Colon (tissue), 2 donors: ENCODE measurements at regions not wholly inside any gene's neighbourhood (a gene's known extent, or its start where the extent isn't known, plus 50 kb on each side); places are given as distances from the start of the nearest gene placed in this dataset.

Experiments used
- FAIRE-seq: peaks from 2 replicates; lab custom pipeline; 2012; peaks lifted over from hg19 to GRCh38; lab: Jason Lieb, UNC
- donor health status: control.
- donor health status: control.

DNA sequence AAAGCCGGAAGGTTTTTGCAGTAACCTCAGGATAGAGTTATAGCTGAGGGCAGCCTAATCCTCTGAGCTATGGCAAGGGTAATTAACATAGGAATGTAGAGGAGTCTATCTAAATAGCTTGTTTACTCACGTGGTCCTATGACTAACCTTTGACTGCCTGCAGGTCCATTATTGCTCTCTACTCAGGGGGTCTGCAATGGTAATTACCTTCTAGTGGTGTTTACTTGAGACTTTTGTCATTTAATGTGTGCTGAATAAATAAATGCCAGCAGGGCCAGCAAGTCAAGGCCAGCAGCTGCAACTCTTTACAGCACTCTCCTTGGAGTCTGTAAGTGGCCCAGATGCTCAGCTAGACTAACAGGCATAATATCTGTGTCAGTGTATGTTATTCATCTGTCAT, 212.7 kb upstream of the FMR1 start:
- FAIRE-seq: no peak

DNA sequence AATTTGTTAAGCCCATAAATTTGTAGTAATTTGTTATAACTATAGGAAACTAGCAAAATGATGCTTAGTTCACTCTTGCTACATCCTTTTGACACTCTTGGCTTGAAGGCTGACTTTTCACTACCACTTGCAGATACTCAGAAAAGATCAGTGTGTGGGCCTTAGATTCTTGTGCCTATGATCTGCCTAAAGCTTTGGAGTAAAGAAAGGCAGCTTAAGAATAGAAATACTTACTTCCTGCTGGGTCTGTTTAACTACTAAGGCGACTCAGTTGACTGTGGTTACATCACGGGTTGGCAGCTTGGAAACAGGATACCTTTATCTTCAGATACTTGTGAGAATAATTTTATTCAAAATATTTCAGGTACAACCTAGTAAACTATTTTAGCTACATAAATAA, 201.4 kb upstream of the FMR1 start:
- FAIRE-seq: no peak

DNA sequence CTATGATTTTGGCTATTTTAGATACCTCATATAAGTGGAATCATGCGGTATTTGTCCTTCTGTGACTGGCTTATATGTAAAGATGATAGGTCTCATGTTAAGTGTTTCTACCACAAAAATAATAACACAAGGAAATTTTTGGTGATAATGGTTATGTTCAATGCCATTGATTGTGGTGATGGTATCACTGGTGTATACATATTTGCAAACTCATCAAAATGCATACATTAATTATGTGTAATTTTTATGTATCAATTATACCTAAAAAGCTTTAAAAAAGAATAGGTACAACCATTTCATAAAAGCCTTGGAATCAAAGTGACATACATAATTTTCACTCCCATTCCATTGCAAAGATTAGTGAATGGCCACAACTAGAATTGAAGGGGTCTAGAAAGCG, 178.3 kb upstream of the FMR1 start:
- peak; percentile 18 for FAIRE-seq

DNA sequence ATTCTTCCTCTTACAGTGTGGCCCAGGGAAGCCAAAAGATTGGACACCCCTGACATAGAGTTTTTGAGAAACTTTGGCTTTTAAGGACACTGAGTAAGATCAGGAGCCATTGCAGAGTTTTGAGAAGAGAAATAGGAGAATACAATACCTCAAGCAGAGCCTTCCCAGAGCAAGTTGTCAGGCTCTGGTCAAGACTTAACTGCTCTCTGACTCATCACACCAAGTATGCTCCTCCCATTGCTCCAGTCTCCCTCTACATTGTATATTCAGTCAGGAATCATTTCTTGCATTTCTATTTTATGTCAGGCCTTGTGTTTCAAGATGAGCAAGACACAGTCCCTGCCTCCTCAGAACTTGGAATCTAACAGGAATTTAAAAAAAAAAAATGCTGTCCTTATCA, 176.4 kb upstream of the FMR1 start:
- FAIRE-seq: peak; percentile 21

DNA sequence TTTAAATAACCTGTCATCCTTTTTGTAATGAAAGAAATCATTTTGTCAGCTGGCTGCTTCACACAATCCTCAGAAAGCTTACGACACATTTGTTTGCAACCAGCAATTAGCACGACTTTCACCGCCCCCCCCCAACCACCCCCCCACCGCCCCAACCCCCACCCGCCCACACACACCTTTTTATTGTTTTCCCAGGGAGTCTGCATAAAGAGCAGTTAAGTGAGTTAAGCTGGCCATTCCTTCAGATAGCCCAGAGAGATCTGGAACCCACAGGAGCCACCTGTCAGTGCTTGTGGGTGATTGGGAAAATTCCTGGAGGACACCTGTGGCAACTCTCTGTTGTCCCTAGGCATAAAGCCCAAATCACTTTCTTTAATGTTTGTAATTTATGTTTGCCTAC, 175.7 kb upstream of the FMR1 start:
- FAIRE-seq: no peak

DNA sequence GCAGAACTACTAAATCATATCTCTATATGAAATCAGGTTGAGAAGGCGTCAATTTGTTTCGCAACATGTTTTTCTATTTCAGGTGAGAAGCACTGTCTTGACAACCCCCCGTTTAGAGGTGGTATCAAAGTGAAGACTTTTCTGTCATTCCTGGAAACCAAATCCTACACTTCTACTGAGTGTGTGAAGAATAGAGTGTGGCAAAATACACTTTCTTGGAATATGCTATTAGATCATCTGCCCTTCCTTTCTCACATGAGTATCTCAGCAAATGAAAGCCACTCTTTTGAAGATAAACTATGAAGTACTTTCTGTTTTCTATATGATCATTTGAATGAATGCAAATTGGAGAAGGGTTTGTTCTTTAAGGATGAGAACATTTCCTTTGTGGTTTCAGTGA, 174.0 kb upstream of the FMR1 start:
- FAIRE-seq: no peak

DNA sequence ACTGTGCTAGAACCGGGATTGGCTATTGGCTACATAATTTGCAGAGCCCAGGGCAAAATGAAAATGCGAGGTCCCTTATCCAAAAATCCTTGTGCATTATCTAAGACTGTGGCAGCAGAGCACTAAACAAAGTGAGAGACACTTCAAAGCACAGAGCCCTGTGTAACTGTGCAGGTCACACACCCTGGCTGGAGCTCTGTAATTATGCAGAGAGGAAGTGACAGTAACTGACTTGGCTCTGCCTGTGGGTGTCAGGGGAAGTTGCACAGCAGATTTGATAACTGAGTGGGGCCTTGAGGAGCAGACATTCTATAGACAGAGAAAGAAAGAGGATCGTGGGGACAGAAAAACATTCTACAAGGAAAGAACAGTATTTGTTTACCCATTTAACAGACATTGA, 173.5 kb upstream of the FMR1 start:
- no peak for FAIRE-seq

DNA sequence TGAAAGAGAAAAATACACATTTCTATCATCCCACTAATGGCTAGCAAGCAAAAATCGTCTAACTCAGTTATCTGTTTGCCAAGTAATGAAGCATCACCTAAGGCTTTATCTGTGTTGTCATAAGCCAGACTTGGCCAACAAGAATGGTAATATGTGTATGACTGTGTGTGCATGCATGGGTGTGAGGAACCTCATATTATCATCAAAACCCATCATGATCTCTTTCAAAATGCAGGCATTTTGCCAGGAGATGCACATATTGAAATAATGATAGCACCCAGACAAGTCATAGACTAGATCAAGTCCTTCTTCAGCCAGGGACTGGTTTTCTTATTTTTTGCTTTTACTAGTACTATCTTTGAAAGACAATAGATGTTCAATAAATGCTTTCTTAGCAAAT, 172.5 kb upstream of the FMR1 start:
- no peak for FAIRE-seq

DNA sequence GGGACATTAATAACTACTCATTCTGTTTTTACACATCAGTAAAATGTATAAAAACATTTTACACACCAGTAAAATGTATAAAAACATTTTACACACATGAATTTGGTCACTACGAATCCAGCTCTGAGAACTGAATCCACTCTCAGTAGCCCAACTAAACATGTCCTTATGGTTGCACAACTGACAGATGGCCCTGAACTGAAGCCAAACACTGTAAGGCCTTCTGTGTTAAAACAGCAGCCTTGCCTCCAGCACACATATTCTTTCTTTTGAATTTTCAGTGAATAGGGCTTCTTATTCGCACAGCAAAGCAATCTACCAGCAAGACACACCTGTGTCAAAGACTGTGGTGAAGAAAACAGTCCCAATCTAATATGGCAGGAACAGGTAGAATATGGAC, 169.9 kb upstream of the FMR1 start:
- FAIRE-seq: no peak

DNA sequence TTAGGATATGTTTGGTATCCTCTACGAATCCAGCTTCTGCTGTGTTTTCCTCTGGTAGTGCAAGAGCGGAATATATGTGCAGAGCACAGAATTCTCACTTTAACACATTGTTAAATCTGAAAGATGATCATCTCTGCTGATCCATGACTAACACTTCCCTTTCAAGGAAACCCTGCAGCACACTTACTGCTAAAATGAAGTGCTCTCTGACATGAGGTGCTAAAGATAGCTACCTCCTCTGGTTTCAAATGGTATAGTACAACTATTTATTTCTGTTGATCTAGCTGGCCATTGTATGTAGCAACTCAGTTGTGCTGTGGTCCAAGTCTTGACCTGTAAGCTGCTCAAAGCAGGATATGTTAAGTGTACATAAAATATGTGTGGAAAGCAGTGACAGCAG, 162.4 kb upstream of the FMR1 start:
- FAIRE-seq: no peak

DNA sequence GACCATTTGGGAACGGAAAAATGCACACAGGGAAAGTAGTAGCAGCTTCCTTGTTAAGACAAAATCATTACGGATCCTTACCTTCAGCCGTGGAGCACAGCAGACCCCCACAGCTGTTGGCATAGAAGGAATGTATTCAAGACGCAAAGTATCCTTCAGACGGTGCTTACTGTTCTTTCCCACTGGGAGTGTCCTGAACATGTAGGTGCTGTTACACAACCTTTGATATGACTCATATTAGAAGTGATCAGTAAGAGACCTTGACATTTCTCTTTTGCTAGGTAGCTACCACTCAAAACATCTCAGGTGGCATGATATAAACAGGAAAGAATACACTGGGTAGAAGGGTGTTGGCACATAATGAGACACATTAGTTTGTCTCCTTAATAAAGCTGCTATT, 154.0 kb upstream of the FMR1 start:
- FAIRE-seq: no peak

DNA sequence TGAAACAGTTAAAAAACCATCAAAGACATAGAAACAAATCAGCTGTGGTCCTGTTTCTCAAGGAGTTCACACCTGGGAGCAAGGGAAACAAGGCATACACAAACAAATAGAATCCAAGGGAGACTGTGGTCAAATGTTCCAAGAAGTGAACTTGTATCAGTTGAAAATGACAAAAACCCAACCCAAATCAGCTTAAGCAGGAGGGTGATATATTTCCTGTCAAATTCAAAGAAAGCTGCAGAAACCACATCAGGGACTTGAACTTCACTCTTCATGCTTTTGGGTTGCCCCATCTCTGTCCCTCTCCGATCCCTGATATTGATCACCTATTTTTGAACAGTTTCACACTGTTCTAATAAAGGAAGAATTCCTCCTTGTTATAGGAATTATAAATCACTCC, 148.6 kb upstream of the FMR1 start:
- FAIRE-seq: no peak

DNA sequence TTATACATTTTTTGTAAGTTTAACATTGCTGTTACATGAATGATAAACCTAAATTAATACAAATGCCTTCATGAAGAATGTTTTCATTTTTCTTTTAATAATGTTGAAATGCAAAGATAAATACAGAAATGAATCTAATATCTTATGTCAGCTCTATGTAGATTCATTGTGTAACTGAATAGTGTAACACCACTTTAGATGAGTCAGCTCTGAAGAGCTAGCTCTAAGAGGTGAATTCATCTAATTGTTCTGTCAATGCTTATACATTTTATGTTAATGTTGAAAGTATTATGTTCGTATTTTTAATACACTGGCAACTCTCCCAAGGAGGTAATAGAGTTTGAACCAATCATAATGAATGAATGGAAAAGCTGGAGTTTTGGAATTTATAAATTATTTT, 146.9 kb upstream of the FMR1 start:
- FAIRE-seq: peak; percentile 87

DNA sequence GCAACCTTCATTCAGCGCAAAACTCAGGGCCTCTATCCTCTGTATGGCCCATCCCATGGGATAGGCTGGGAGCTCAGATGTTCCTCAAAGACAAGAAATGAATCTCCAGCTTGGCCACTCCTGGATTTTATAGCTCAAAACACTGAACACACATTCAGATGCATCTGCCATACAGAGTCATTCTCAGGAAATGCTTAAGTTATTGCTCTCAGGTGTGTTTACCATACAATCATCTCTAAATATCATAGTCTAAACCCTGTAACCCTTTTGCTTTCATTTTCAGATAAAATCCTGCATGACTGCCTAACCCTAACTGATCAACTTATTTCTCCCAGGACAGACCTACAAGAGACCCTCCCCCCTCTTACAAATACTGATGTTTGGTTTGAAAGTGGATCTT, 140.9 kb upstream of the FMR1 start:
- peak; percentile 65 for FAIRE-seq

DNA sequence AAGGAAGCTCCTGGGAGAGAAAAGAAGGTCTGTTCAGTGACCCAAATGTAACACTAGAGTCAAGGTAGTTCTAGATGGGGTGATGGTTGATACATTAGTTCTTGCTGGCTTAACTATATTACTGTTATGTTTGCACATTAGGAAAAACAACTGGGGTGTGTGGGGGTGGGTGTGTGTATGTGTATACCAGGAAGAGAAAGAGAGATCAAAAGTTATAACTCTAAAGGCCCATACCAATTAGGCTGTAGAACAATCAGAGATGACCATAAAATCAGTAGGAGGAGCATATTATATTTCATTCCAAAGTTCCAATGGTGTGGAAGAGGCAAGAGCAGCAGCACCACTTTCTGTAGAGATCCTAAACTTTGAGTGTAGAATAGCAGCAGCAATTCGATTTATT, 134.7 kb upstream of the FMR1 start:
- FAIRE-seq: peak; percentile 64

DNA sequence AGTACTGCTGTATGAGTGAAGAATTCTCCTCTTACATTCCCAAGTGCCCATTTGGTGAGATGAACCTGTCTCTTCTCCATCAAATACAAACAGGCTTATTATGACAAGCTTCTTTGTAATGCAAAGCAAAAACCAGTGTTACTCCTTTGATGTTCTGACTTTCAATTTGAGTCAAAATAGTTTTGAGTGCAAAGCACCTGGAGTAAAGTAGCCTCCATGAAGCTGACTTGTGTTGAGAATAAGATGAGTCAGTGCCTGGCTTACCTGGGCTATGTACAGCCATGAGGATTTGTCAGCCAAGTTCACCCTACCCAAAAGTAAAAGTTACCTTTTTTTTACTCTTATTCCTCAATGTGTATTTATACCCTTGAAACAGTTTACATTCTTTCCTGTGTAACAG, 132.5 kb upstream of the FMR1 start:
- FAIRE-seq: no peak

DNA sequence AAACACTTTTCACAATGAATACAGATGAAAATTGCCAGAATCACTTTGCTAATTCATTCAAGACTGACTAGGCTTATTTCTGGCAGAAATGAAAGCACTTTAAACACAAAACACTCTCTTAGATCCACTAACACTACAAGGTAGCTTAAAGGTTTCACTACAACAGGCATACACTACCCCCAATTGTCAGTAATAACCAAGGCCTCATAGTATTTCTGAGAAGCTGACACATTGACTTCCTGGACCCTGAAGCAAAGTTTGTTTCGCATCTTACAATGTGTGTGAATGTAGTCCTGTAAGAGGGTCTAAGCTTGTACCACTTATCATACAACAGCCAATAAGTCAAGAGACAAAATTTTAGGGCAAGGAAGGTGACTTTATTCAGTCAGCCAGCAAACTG, 129.9 kb upstream of the FMR1 start:
- no peak for FAIRE-seq

DNA sequence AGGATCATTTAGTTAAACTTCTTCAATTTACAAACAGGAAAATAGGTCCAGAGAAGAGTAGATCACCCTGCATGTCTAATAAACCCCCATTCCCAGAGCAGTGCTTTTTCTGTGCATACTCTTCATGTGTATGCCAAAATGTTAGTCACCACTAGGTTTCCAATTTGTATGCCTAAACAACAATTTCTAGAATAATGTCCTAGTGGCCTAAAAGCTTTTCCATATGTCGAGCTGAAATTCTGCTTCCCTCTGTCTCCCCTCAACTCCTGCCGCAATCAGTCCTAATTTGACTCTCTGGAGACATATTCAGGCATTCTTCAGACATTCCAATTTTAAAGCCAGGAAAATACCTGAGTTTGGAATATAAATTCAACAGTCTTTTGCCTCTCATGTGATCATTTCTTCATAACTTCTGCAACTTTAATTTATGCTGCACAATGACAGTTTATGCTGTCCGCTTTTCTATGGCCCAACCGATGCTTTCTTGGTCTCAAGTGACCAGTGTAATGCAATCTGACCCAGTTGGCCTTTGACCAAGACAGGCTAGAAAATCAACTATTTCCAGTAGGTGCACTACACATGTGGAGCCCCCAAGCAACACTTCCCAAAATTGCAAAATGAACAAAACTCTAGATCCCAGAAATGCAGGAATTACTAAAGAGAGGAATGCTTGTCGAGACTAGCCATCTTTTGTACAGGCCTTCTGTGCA, 122.9 kb upstream of the FMR1 start:
- no peak for FAIRE-seq

DNA sequence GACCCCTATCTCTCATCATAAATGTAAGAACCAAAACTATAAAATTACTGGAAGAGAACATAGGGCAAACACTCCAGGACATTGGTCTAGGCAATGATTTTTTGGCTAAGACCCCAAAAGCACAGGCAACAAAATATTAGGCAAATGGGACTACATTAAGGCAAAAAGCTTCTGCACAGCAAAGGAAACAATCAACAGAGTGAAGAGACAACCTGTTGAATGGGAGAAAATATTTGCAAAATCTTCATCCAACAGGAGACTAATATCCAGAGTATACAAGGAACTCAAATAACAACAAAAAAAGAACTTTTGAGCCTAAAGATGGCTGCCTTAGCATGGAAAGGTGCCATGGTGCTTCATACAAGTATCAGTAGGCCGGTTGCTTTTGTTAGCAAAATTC, 111.1 kb upstream of the FMR1 start:
- FAIRE-seq: no peak

DNA sequence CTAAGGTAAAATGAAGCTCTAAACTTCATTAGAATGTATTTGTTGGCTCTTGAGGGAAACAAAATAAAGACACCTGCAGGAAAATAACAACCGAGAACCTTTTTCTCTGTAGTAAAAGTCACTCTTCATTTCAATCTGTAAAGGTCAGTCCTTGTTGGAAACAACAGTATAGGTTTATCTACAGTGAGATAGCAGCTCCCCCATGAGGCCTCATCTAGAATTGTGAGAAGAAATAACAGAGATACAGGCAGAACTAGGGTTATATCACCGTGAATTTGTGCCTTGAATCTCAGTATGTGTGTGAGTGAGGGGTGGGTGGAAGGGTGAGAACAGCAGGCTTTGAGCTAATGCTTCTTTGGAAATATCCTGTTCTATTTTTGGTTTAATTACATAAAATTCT, 107.8 kb upstream of the FMR1 start:
- FAIRE-seq: peak; percentile 14

DNA sequence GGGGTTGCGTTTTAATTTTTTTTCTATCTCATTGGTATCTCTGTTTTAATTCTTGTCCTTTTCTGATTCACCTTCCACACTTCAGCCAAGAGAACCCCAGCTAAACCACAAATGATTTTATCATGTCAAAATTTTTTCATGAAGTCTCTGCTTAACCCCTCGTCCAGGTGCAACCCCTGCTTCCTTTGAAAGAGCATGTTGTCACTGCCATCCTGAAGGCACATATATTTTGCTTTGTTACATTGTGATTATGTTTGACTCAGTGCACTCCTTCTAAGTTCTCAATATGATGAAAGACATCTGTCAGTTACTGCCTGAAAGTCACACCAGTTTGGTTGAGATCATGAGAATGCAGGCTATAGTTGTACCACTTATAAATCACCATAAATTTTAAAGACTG, 99.9 kb upstream of the FMR1 start:
- FAIRE-seq: no peak

DNA sequence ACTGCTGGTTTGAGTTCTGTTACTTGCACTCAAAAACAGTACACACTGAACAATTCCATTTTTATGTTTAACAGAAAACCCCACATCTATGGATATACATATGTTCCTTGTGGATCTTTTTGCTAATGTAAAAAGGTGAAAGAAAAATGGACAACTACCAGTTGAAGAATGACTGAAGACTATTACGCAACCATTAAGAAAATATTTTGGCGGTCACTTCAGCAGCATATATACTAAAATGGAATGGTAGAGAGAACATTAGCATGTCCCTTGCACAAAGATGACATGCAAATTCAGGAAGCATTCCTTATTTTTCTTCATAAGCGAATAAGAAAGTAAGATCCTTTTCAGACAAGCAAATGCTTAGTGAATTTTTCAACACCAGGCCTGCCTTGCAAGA, 84.6 kb upstream of the FMR1 start:
- peak; percentile 43 for FAIRE-seq

DNA sequence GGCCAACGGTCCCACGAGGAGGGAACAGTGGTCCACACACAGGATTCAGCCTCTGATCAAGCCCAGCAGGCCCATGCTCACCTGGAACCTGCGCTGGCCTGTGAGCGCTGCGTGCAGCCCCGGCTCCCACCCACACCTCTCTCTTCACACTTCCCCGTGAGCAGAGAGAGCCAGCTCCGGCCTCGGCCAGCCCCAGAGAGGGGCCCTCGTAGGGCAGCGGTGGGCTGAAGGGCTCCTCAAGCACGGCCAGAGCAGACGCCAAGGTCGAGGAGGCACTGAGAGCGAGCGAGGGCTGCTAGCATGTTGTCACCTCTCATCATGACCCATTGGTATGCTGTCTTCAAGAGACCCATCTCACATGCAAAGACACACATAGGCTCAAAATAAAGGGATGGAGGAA, 83.0 kb upstream of the FMR1 start:
- FAIRE-seq: no peak

DNA sequence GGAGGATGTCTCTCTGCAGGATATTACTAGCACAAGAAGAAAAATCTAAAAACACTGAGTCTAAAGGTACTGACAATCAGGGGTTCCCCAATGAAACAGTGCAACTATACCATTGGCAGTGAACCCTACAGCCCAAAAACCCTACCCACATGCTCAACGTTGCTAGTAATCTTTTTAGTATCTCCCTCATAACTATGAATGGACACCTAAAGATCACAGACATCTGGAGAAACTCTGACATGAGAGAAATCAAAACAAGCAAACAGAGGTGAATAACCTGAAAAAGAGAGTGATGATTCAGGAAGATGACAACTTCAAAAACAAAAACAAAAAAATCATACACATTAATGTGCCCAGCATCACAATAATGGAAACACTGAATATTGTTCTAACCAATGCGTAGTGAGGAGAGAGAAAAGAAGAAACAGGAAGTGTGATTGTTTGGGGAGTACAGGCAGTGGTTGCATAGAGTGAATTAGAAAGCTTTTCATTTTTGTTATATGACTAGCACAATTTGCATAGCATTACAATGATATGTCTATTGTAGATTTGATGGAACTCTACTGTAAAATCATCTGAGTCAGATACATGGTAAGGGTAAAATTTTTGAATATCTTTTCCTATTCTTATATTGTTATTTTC, 78.9 kb upstream of the FMR1 start:
- FAIRE-seq: no peak
